T1000 (cell line): ENCODE measurements at regions not wholly inside any gene's neighbourhood (a gene's known extent, or its start where the extent isn't known, plus 50 kb on each side); places are given as distances from the start of the nearest gene placed in this dataset.
"Not testable (repeated sequence)": the region's sequence is repeated elsewhere in the genome, so short reads cannot be mapped to it uniquely, and the experiment has no call there.

Experiments used
- DNase-seq: peaks from one replicate; lab custom pipeline; 2025; ENCODE audit warnings: mixed read lengths; lab: John Stamatoyannopoulos, UW

DNA sequence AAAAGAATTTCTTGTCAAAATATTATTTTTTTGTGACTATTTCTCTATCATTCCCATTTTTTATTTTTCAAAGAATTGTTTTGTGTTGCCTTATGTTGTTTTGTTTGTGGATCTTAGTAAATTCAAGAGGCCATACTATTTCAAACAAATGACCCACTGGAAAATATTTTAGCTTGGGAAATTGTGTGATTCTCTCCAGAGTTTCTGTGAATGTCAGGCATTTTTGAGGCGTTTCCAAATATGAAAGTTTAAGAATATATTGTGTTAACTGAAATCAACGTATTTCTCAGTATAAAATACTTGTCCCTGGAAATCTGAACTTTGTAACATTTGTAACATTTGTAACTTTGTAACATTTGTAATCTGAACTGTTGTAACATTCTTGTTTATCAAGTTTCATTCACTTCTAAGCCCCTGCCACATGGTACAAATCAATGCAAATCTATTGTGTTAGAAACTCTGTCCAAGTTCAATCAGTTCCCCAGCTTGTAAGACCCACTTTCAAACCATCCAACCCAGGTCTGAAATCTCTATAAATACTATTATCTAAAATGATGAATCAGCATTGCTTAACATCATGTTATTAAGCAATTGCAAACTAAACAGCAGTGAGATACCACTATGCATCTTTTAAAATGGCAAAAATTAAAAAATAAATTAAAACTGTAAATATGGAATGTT lies 465.4 kb upstream of the GRID2 start:
- DNase-seq, result no peak

DNA sequence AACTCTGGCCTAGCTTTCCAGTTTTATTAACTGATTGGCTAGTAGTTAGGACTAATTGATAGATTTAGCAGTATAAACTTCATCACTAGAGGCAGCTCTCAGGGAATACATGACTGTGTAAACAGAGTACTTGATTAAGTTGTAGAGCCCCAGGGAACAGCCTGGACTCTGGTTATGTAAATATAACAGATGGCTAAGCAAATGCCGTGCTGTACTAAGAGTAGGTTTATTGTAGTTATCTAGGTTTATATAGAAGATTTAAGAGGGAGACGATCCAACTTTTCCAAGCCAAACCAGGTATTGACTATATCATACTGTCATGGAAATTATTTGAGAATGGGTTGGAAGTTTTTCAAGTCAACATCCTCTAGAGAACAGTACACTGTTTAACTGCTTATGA lies 463.4 kb upstream of the GRID2 start:
- no peak for DNase-seq

DNA sequence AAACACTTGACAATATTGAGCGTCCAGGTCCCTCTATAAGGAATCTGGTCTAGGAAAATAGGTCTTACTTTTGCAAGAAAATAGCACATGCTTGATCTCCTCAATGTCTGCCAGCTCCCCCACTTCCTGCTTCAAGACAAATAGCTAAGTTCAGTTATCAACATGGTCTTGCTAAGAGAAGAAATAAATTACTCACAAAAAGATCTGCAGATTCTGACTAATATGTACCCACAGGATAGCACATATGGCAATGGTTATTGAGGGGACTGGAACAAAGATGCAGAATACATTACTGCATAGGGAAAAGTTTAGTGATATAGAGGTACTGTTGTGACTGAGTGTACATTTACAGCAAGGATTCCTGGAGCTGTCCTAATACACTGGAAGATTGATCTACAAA lies 457.5 kb upstream of the GRID2 start:
- DNase-seq, result no peak

- DNase-seq, result no peak
Observed at GRCh38 chr4:91851456-91851855, 452.3 kb upstream of the GRID2 start.

DNA sequence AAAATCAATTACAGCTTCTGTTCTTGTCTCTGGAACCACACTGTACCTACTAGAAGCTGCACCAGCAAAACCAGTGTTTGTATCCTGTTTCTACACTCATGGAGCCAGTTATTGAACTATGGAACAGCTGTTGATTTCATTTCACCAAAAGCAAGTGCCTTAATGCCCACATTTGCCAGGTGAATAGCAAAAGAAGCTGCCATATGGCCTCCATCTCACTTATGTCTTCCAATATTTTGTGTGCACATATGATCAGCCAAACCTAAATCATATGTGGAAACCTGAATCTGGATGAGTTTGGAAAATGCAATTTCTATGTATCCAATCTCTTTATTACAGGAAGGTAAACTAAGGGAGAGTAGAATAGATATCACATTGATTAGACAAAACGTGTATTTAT lies 415.8 kb upstream of the GRID2 start:
- DNase-seq, result no peak

DNA sequence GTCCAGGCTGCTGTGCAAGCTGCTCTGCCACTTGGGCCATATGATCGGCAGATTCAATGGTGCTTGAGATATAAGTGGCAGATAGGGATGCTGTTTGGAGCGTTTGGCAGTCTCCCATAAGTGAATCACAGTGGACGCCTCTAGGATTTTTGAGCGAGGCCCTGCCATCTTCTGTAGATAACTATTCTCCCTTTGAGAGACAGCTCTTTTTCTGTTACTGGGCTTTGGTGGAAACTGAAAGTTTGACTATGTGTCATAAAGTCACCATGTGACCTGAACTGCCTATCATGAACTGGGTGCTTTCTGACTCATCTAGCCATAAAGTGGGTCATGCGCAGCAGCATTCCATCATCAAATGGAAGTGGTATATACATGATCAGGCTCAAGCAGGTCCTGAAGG lies 412.5 kb upstream of the GRID2 start:
- not testable (repeated sequence) for DNase-seq

DNA sequence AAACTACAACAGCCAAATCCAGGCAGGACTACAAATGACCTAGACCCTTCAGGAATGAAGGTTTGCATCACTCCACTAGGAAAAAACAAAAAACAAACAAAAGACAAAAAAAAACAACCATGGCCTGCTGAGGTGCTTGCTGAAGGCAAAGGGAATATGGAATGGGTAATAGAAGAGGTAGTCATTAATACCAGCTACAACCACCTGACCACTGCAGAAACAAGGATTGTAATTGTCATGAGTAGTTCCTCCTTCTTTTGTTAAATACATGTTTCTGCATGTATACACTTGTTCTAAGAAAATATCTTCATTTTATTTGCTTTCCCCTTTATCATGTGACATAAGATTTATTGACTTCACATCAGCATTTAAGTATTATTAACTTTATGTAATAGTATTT lies 409.8 kb upstream of the GRID2 start:
- DNase-seq, result no peak

DNA sequence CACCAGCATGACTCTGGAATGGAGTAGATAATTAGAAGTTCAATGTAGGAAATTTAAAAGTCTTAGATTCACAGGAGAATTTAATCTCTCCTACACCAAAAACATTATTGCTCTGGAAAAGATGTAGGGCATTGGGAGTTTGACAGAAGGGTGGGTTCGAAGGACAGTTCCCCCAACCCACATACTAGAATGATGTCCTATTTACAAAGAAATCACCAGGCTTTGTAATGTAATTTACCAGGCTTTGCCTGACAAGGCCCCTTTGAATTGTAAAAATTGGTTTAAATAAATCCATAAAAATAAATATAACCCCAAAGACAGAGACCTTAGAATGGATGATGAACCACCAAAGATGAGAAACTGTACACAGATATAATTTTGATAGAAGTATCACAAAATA lies 399.2 kb upstream of the GRID2 start:
- DNase-seq, result no peak

DNA sequence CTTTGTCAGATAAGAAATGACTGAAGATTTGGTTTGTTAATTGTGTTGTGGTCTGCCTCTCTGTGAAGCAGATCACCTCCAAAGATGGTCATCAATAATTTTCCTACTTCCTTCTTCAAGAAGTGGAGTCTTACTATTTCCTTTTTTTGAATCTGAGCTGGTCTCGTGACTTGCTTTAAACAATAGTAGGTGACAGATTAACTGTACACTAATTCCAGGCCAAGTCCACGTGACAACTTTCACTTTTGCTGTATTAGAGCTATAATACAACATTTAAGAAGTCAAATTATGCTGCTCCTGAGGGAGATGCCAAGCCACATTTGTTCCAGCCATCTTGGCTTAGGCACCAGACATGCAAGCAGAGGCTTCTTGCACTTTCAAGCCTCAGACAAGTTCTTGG lies 393.8 kb upstream of the GRID2 start:
- DNase-seq, result no peak

DNA sequence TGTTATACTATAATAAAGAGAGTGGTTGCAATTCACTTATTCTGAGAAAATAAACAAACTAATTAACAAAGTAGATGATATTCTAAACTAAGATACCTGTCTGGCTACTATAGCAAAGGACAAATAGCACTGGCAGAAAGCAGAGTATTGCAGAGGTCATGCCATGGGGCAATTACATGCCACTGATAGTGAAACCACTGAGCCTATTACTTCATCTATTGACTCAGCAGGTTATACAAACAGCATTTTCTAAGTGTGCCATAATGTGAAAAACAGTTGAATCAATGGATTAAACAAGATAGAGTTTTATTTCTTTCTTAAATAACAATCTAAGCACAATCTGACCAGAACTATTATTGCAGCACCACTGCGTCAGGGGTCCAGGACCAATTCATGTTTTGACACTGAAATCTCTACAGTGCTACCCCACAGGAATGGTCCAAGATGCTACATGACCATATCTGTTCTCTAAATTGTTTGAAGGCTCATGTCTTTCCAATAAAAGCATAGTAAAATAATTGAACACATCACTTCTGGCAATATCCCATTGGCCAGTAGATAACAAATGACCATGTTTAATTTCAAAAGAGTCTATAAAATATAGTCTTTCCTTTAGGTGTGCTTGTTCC lies 389.5 kb upstream of the GRID2 start:
- no peak for DNase-seq

DNA sequence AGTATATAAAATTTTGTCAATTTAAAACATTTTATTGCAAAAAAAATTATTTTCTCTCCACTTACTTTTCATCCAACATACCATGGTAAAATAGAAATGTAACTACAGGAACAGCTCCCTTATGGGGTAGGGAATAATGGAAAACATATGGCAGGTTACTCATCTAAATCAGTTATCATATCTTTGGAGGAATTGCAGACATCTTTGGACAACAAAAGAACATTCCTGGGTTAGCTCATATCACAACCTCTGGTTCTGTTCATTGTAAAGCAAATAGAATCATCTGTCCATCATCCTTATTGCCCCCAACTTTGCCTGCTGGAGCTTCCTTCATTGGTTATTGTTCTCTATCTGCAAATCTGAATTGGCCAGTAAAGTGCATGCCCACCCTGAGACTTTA lies 387.5 kb upstream of the GRID2 start:
- no peak for DNase-seq

GRCh38 chr4:91924625-91925024 lies 379.1 kb upstream of the GRID2 start:
- DNase-seq, result no peak

- no peak for DNase-seq
Observed at GRCh38 chr4:91935217-91935616, 368.5 kb upstream of the GRID2 start.

- DNase-seq, result no peak
Observed at GRCh38 chr4:91936311-91936710, 367.5 kb upstream of the GRID2 start.

DNA sequence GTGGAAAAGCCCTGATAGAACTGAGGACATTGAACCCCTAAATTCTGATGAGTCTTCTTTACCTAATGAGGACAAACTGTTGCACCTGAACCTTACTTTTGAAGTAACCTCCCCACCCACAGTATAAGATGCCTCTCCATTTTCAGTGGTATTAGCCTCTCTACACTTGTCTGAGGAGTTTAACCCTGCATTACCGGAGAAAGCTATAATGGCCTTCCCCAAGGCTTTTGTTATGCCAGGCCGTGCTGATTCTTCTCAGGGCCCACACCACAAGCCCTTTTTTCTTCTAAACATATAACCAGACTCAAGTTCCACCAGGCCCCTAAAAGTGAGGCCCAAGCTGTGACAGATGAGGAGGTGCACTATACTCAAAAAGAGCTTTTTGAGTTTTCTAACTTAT lies 345.8 kb upstream of the GRID2 start:
- no peak for DNase-seq

- no peak for DNase-seq
Observed at GRCh38 chr4:91958596-91958995, 345.2 kb upstream of the GRID2 start.

GRCh38 chr4:91961504-91961903 lies 342.3 kb upstream of the GRID2 start:
- DNase-seq, result no peak

DNA sequence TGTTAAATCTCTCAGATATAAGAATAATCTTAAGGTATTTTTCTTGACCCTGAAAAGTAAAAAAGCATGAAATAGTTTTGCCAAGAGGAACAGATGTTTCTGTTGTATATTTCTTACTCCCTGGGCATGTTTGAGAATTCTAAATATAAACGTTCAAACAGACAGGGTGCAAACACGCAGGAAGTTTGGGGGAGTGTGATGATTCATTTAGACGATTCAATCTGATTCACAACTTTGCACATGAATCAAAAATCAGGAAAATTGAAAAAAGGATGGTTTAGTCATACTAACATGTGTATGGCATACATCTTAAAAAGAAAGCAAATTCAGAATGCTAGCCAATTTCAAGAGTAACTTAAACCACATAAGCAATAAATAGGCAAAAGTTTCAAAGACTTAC lies 340.3 kb upstream of the GRID2 start:
- DNase-seq, result no peak

- no peak for DNase-seq
Observed at GRCh38 chr4:91965166-91965565, 338.6 kb upstream of the GRID2 start.

DNA sequence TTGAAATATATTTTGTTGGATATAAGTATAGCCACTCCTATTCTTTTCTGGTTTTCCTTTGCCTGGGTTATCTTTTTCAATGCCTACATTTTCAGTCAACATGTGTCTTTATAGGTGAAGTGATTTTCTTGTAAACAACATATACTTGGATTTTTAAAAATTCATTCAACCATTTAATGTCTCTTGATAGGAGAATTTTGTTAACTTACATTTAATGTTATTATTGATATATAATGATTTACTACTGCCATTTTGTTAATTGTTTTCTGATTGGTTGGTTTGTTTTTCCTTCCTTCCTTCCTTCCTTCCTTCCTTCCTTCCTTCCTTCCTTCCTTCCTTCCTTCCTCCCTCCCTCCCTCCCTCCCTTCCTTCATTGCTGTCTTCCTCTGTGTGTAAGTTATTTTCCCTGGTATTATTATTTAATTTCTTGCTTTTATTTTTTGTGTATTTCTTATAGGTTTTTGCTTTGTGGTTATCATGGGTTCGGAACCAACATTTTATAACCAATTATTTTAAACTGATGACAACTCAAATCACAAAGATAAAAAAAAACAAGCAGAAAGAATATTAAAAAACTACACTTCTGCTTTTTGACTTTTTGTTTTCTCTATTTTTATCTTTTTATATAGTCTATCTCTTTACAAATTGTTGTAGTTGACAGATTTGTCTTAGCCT lies 330.1 kb upstream of the GRID2 start:
- DNase-seq, result no peak

GRCh38 chr4:91984466-91984865 lies 319.3 kb upstream of the GRID2 start:
- DNase-seq, result no peak

DNA sequence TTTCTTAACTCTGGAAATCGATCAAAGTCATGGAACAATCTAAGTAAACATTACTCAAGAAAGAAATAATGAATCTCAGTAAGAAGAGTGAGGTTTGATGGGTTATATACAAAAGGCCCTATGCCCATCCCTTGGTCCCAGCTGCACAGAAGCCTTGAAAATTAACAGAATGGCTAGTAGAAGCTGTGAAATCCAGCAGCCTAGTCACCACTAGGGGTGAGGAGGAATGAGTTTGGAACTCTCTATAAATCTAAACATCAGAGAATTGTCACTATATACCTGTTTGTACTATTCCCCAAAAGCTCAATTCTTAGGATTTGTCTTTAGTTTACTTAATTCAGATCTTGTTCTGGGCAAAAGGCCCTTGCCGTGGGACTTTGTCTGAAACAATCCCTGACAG lies 313.9 kb upstream of the GRID2 start:
- DNase-seq, result no peak

DNA sequence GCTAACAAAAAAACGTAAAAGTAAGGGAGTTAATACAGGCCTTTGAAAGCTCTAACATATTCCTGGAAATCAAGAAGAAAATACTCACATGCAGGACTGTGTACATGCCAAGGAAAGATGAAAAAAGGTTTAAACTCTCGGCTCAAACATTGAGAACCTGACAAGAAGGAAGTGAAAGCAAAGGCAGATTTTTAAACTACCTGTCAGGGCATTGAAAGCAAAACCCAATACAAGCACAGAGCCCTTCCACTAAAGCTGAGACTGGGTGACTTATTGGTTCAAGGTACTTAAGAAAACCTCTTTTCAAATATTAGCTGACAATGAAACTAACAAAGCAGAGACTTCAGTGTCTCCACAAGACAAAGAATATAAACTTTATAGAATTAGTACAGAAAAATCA lies 313.0 kb upstream of the GRID2 start:
- DNase-seq, result no peak

DNA sequence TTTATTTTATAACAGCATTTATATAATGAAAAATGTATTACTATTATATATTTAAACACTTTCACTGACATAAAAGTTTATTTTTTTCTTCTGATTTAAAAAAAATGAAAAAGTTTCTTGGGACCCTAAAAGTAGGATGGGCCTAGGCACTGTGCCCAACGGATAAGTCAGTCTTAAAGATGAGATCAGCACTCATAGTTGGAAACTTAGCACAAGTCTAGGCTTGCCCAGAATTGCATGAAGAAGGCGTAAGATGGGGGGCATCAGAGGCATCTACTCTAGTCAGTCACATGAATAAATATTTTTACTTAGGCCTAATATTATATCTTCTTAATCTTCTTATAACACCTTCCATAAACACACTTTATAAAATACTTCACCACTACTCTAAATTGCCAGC lies 306.7 kb upstream of the GRID2 start:
- no peak for DNase-seq
